Spleen (tissue), 11 donors: ENCODE measurements at regions not wholly inside any gene's neighbourhood (a gene's known extent, or its start where the extent isn't known, plus 50 kb on each side); places are given as distances from the start of the nearest gene placed in this dataset.

Experiments used
- DNase-seq: peaks from one replicate; pipeline ENCODE4 v3.0.0-alpha.2; 2020
- H3K27ac ChIP-seq, 8 donors: fragments of 200-600 bp; sonication (generic) in 7 of 8; 1 replicate in 4 of 8; 2 replicates in 4 of 8; pipeline versions ENCODE4 v1.5.0 to v1.8.0; 2016 to 2021; ENCODE audit warnings: inconsistent platforms in 4 of 8, mild to moderate bottlenecking in 4 of 8, moderate library complexity in 1 of 8
- H3K27me3 ChIP-seq, 7 donors: fragments of 200-600 bp; sonication (generic) in 6 of 7; replicated peaks in 1 of 7; 1 replicate in 4 of 7; 2 replicates in 3 of 7; pipeline versions ENCODE4 v1.5.0 to v1.8.0; 2016 to 2021; ENCODE audit warnings: inconsistent platforms in 3 of 7, mild to moderate bottlenecking in 1 of 7
- H3K36me3 ChIP-seq, 6 donors: fragments of 200-600 bp; sonication (generic) in 5 of 6; 1 replicate in 4 of 6; 2 replicates in 2 of 6; pipeline versions ENCODE4 v1.5.0 to v1.8.0; 2016 to 2021; ENCODE audit warnings: inconsistent platforms in 2 of 6
- H3K4me1 ChIP-seq, 6 donors: fragments of 200-600 bp; sonication (generic) in 5 of 6; 1 replicate in 3 of 6; 2 replicates in 3 of 6; pipeline versions ENCODE4 v1.5.0 to v1.8.0; 2016 to 2021; ENCODE audit warnings: inconsistent platforms in 3 of 6
- H3K4me3 ChIP-seq, 8 donors: fragments of 200-600 bp; sonication (generic) in 7 of 8; 1 replicate in 4 of 8; 2 replicates in 4 of 8; pipeline versions ENCODE4 v1.5.0 to v1.8.0; 2016 to 2021; ENCODE audit warnings: inconsistent platforms in 4 of 8, mild to moderate bottlenecking in 4 of 8, moderate library complexity in 2 of 8
- H3K9me3 ChIP-seq, 8 donors: fragments of 200-600 bp; sonication (generic) in 7 of 8; 1 replicate in 4 of 8; 2 replicates in 4 of 8; pipeline versions ENCODE4 v1.5.0 to v1.8.0; 2016 to 2021; ENCODE audit warnings: inconsistent platforms in 4 of 8
- POLR2A ChIP-seq, 3 donors: fragments of 450-650 bp; IDR thresholded peaks; one replicate each; pipeline ENCODE4 v1.5.1; 2017; ENCODE audit warnings: antibody characterized with exemption in 3 of 3, mild to moderate bottlenecking in 1 of 3
- POLR2AphosphoS5 ChIP-seq, 3 donors: sonication (generic); formaldehyde crosslinking; IDR thresholded peaks; one replicate each; pipeline ENCODE4 v1.5.1; 2017; ENCODE audit warnings: antibody characterized with exemption in 3 of 3
- WGBS, 5 donors: extraction: QIAGEN DNeasy Blood & Tissue Kit in 3 of 5; methylation state at CpG; one replicate each; pipeline versions ENCODE4 v1.1.5 to v1.1.7; 2013 to 2018; 5-methylcytosine and 5-hydroxymethylcytosine counted together
- intact Hi-C: fragments of 100-400 bp; cut with DNase I; formaldehyde crosslinking; loops from one replicate; pipeline ENCODE4 v1.15.0; 2023; ENCODE audit warnings: low total_unique reads
- TF ChIP-seq, protein P1 (sequence below), 11 experiments: fragments of 200-600 bp in 7 of 11; fragments of 450-650 bp in 4 of 11; sonication (generic) in 4 of 11; IDR thresholded peaks in 8 of 11; conservative IDR thresholded peaks in 3 of 11; 1 replicate in 7 of 11; 2 replicates in 4 of 11; pipeline versions ENCODE4 v1.4.0 to v1.8.0; 2016 to 2021; ENCODE audit warnings: antibody characterized with exemption in 11 of 11, inconsistent platforms in 4 of 11, mild to moderate bottlenecking in 1 of 11
- donor health status: healthy with polysubstance abuse.
- donor health status: DM: no; HTN: no; CAD: no; lungs with moderate emphysema.
- donor health status: DM: no; HTN: no; CAD: no.
- donor health status: Bipolar disorder and iron deficiency.
- donor health status: healthy.
- donor health status: DM: no; HTN: no; CAD: no.
- donor health status: DM: yes; HTN: yes; CAD: no.

DNA sequence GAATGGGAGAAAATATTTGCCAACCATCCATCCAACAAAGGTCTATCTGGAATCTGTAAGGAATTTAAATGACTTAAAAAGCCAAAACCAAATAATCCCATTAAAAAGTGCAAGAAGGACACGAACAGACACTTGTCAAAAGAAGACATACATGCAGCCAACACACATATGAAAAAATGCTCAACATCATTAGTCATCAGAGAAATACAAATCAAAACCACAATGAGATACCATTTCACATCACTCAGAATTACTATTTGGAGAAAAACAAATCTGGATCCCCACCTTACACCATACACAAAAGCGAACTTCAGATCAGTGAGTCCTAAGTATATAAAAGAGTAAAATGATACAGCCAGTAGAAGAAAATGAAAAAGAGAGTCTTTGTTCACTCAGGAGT is 58.6 kb upstream of the MNS1 start:
- no peak overlapping the region for H3K4me3 ChIP-seq
- 39 to 48% (median 45%) methylated on average over 2 of the region's 2 CpGs for WGBS, 5 donors
- DNase-seq: no peak
- peaks cover 0 to 19% (median 16%) of the 10 kb centered on the region in 8 donors for H3K9me3 ChIP-seq
- H3K27me3 ChIP-seq: no peaks in the 10 kb centered on the region
- no peaks in the 10 kb centered on the region for H3K36me3 ChIP-seq
- intact Hi-C loops: no loop called here
- no peaks in the 10 kb centered on the region for H3K4me1 ChIP-seq
- H3K27ac ChIP-seq: no peak overlapping the region
- TF ChIP-seq POLR2AphosphoS5 (IDR thresholded peaks at IDR 0.05) (no peak), POLR2A (IDR thresholded peaks at IDR 0.05) (no peak)
- TF ChIP-seq, protein P1, sequence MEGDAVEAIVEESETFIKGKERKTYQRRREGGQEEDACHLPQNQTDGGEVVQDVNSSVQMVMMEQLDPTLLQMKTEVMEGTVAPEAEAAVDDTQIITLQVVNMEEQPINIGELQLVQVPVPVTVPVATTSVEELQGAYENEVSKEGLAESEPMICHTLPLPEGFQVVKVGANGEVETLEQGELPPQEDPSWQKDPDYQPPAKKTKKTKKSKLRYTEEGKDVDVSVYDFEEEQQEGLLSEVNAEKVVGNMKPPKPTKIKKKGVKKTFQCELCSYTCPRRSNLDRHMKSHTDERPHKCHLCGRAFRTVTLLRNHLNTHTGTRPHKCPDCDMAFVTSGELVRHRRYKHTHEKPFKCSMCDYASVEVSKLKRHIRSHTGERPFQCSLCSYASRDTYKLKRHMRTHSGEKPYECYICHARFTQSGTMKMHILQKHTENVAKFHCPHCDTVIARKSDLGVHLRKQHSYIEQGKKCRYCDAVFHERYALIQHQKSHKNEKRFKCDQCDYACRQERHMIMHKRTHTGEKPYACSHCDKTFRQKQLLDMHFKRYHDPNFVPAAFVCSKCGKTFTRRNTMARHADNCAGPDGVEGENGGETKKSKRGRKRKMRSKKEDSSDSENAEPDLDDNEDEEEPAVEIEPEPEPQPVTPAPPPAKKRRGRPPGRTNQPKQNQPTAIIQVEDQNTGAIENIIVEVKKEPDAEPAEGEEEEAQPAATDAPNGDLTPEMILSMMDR (IDR thresholded peaks at IDR 0.05 in 8 of 11, conservative IDR thresholded peaks at IDR 0.05 in 3 of 11): no peak

DNA sequence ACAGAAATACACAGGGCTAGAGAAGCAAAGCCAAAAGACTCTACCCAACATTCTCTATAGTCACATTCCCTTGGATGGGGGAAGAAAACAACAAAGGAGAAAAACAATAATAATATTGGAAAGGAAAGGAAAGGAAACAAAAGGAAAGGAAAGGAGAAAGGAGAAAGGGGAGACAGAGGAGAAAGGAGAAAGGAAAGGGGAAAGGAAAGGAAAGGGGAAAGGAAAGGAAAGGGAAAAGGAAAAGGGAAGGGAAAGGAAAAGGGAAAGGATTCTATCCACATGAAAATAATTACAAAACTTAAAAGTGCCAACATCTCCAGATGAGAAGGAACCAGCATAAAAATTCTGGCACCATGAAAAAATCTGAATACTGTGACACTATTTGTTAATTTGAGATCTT is 54.1 kb upstream of the MNS1 start:
- intact Hi-C loops: no loop called here
- no peaks in the 10 kb centered on the region for H3K36me3 ChIP-seq
- H3K4me1 ChIP-seq: no peaks in the 10 kb centered on the region
- H3K9me3 ChIP-seq: peaks cover 0 to 35% (median 20%) of the 10 kb centered on the region in 8 donors
- H3K27me3 ChIP-seq: no peaks in the 10 kb centered on the region
- no peak overlapping the region for H3K4me3 ChIP-seq
- DNase-seq: no peak
- H3K27ac ChIP-seq: no peak overlapping the region
- TF ChIP-seq POLR2AphosphoS5 (IDR thresholded peaks at IDR 0.05) (no peak), POLR2A (IDR thresholded peaks at IDR 0.05) (no peak)
- TF ChIP-seq, protein P1 (IDR thresholded peaks at IDR 0.05 in 8 of 11, conservative IDR thresholded peaks at IDR 0.05 in 3 of 11): no peak
